GM18870 (cell line): ENCODE measurements at regions not wholly inside any gene's neighbourhood (a gene's known extent, or its start where the extent isn't known, plus 50 kb on each side); places are given as distances from the start of the nearest gene placed in this dataset.
"Not testable (repeated sequence)": the region's sequence is repeated elsewhere in the genome, so short reads cannot be mapped to it uniquely, and the experiment has no call there.

ENCODE experiments used
- ATAC-seq: cut with Tn5 transposase; IDR thresholded peaks from one replicate; pipeline ENCODE4 v1.9.1; 2021; ENCODE audit warnings: moderate library complexity; ENCODE audit not compliant: unreplicated experiment

DNA sequence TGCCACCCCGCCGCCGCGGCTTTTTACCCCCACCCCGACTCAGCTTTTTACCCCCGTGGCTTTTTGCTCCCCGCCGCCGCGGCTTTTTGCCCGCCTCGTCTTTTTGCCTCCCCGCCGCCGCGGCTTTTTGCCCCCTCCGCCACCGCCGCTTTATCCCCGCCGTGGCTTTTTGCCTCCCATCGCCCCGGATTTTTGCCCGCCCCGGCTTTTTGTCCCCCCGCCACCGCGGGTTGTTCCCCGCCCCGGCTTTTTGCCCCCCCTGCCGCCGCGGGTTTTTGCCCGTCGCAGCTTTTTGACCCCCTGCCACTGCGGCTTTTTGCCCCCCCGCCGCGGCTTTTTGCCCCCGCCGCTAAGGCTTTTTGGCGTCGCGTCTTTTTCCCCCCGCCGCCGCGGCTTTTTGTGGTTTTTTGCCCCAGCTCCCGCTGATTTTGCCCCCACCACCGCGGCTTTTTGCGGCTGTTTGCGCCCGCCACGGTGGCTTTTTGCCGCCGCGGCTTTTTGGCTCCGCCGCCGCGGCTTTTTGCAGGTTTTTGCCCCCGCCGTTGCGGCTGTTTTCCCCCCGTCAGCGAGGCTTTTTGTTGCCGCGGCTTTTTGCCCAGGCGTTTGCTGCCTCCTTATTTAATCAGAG lies 597.2 kb downstream of the GOLGA6L6 start:
- no peak for ATAC-seq

GRCh38 chr15:19943515-19943914 lies 598.1 kb downstream of the GOLGA6L6 start:
- no peak for ATAC-seq

DNA sequence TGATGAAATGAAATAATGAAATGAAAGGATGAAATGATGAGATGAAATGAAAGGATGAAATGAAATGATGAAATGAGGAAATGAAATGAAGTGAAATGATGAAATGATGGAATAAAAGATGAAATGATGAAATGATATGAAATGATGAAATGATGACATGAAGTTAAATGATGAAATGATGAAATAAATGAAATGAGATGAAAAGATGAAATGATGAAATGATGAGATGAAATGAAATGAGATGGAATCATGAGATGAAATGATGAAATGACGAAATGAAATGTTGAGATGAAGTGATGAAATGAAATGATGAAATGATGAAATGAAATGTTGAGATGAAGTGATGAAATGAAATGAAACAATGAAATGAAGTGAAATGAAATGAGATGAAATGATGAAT lies 638.3 kb downstream of the GOLGA6L6 start:
- ATAC-seq: not testable (repeated sequence)

GRCh38 chr15:19902388-19902787 lies 639.2 kb downstream of the GOLGA6L6 start:
- not testable (repeated sequence) for ATAC-seq

GRCh38 chr15:19901414-19901813 lies 640.2 kb downstream of the GOLGA6L6 start:
- not testable (repeated sequence) for ATAC-seq

GRCh38 chr15:19899021-19899824 lies 642.4 kb downstream of the GOLGA6L6 start:
- no peak for ATAC-seq

DNA sequence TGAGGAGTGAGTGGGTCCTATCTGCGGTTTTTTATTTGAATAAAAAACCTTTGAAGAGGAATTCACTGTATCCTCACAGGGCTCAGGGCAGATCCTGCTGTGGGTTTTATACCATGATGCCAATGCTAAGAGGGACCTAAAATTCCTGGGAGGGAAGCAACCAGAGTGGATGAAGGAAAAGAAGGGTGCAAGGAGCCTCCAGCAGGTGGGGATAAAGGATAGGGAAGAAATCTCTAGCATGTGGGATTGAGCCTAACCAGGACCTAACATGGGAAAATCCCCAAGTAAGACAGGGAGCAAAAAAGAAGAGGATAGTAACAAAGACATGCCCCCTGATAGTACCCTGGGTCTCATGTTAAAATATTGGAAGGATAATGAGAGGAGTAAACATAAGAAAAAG lies 652.8 kb downstream of the GOLGA6L6 start:
- not testable (repeated sequence) for ATAC-seq

- ATAC-seq: not testable (repeated sequence)
Measured at GRCh38 chr15:19844061-19844460, 697.5 kb downstream of the GOLGA6L6 start.
